DND-41 (cell line): ENCODE measurements at regions not wholly inside any gene's neighbourhood (a gene's known extent, or its start where the extent isn't known, plus 50 kb on each side); places are given as distances from the start of the nearest gene placed in this dataset.

Experiments used
- ATAC-seq: fragments of 200-7000 bp; cut with Tn5 transposase; 3 replicates; pipeline ENCODE4 v1.9.1; 2021; ENCODE audit warnings: low read depth; ENCODE audit not compliant: insufficient read depth
- DNase-seq: peaks from one replicate; pipeline ENCODE4 v3.0.0-alpha.2; 2020
- H2AFZ ChIP-seq: 2 replicates; pipeline ENCODE4 v1.6.0; 2012; ENCODE audit warnings: low read depth, low read length
- H3K27ac ChIP-seq: 2 replicates; pipeline ENCODE4 v1.5.1; 2012; ENCODE audit warnings: low read length, inconsistent platforms
- H3K27me3 ChIP-seq: fragments of 200-600 bp; sonication (generic); 2 replicates; pipeline ENCODE4 v1.6.0; 2012; ENCODE audit warnings: low read length, mild to moderate bottlenecking, inconsistent platforms; ENCODE audit not compliant: insufficient read depth, poor library complexity
- H3K36me3 ChIP-seq: 2 replicates; pipeline ENCODE4 v1.5.1; 2012; ENCODE audit warnings: low read length, inconsistent platforms; ENCODE audit not compliant: insufficient read depth
- H3K4me1 ChIP-seq: 2 replicates; pipeline ENCODE4 v1.5.1; 2012; ENCODE audit warnings: mild to moderate bottlenecking, low read length; ENCODE audit not compliant: insufficient read depth
- H3K4me2 ChIP-seq: 2 replicates; pipeline ENCODE4 v1.6.0; 2012; ENCODE audit warnings: mild to moderate bottlenecking, moderate library complexity, low read length, inconsistent platforms; ENCODE audit not compliant: insufficient read depth
- H3K4me3 ChIP-seq, 2 experiments: fragments of 200-600 bp in 1 of 2; shearing (Covaris generic) in 1 of 2; 2 replicates each; pipeline ENCODE4 v1.5.1; 2012 to 2016; ENCODE audit warnings: inconsistent platforms in 2 of 2, low read length in 2 of 2, mild to moderate bottlenecking in 2 of 2, low read depth in 1 of 2, moderate library complexity in 1 of 2
- H3K79me2 ChIP-seq: 2 replicates; pipeline ENCODE4 v1.6.0; 2012; ENCODE audit warnings: low read length, inconsistent platforms; ENCODE audit not compliant: insufficient read depth
- H3K9ac ChIP-seq: 2 replicates; pipeline ENCODE4 v1.6.0; 2012; ENCODE audit warnings: low read depth, mild to moderate bottlenecking, inconsistent platforms, low read length, moderate library complexity
- H3K9me3 ChIP-seq: 2 replicates; pipeline ENCODE4 v1.5.1; 2012; ENCODE audit warnings: low read length, moderate library complexity, mild to moderate bottlenecking, inconsistent platforms; ENCODE audit not compliant: insufficient read depth, severe bottlenecking
- H4K20me1 ChIP-seq: 2 replicates; pipeline ENCODE4 v1.6.0; 2012; ENCODE audit warnings: low read length; ENCODE audit not compliant: insufficient read depth
- CTCF ChIP-seq: IDR thresholded peaks from 2 replicates; pipeline ENCODE4 v1.5.1; 2012; ENCODE audit warnings: borderline replicate concordance, low read length, moderate library complexity, mild to moderate bottlenecking; ENCODE audit not compliant: poor library complexity, severe bottlenecking; ENCODE audit errors: extremely low read depth
- EZH2 ChIP-seq: IDR thresholded peaks from 3 replicates; pipeline ENCODE4 v1.6.1; 2012; ENCODE audit warnings: borderline replicate concordance, low read depth, mild to moderate bottlenecking, moderate library complexity, low read length, inconsistent platforms; ENCODE audit not compliant: severe bottlenecking

DNA sequence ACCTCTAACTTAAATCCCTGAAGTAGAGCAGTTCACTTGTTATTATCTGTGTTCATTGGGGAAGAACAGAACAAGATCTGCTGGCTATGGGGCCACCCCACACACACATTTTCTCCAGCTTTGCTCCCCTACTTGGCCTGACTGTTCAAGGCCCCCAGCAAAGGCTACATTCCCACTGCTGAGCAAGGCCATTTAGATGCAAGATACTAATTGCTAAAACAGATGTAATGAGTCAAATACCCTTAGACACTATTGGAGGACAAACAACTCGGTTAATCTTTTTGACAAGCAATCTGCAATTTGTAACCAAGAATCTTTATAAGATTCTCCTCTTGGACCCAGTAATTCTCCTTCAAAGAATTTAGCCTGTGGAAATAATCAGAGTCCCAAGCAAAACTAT is 67.7 kb downstream of the NAV1 start:
- no peak overlapping the region for H3K9ac ChIP-seq
- no peaks in the 10 kb centered on the region for H4K20me1 ChIP-seq
- no peaks in the 10 kb centered on the region for H3K9me3 ChIP-seq
- no peak overlapping the region for H3K4me3 ChIP-seq
- peaks cover 14% of the 10 kb centered on the region for H3K27me3 ChIP-seq
- ATAC-seq (no peak), DNase-seq (no peak)
- H2AFZ ChIP-seq = no peak overlapping the region
- no peaks in the 10 kb centered on the region for H3K4me1 ChIP-seq
- no peak for TF ChIP-seq EZH2
- TF ChIP-seq CTCF = no peak
- no peaks in the 10 kb centered on the region for H3K36me3 ChIP-seq
- no peak overlapping the region for H3K4me2 ChIP-seq
- no peaks in the 10 kb centered on the region for H3K79me2 ChIP-seq
- no peak overlapping the region for H3K27ac ChIP-seq

GRCh38 chr1:201608635-201609395 is 69.9 kb downstream of the NAV1 start:
- Histone ChIP-seq H3K36me3 (no peaks in the 10 kb centered on the region), H3K27ac (no peak overlapping the region), H3K4me1 (no peaks in the 10 kb centered on the region), H3K79me2 (no peaks in the 10 kb centered on the region), H3K9ac (no peak overlapping the region), H3K4me3 (no peak overlapping the region), H2AFZ (no peak overlapping the region), H3K9me3 (no peaks in the 10 kb centered on the region), H4K20me1 (no peaks in the 10 kb centered on the region), H3K4me2 (no peak overlapping the region), H3K27me3 (peaks cover 8% of the 10 kb centered on the region)
- TF ChIP-seq EZH2 (no peak), CTCF (no peak)
- ATAC-seq (no peak), DNase-seq (no peak)

DNA sequence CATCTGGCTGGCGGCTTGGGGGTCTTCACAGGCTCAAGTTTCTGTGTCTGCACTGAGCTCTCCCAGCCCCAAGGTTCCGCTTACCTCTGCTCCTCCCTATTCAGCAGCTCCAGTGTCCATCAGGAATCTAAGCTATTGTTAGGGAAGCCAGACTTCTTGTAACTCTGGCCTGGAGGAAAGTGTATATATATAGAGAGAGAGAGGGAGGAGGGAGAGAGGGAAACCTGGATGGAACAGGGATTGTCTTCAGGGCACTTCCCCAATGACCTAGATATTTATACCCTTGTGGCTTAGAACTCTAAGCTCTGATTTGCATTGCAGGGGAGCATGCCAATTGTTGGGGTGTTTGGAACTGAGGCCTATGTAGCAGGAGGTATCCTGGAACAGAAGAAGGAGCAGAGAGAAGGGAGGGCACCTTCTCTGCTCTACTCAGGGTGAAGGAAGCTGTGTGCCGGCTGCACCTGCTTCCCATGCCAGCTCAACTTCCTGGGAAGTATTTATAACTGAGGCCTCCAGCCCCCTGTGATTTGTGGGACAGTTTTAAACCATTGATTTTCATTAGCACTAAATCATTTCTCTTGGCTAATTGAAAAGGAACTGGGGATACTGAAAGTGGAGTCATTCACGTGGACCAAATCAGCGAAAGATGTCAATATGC is 70.9 kb downstream of the NAV1 start:
- Histone ChIP-seq H3K9ac (no peak overlapping the region), H3K4me2 (no peak overlapping the region), H3K4me3 (no peak overlapping the region), H3K36me3 (no peaks in the 10 kb centered on the region), H4K20me1 (no peaks in the 10 kb centered on the region), H3K79me2 (no peaks in the 10 kb centered on the region), H3K27me3 (peaks cover 8% of the 10 kb centered on the region), H2AFZ (no peak overlapping the region), H3K4me1 (no peaks in the 10 kb centered on the region), H3K27ac (no peak overlapping the region), H3K9me3 (no peaks in the 10 kb centered on the region)
- ATAC-seq = no peak
- no peak for DNase-seq
- TF ChIP-seq EZH2 (no peak), CTCF (no peak)
